Keratinocyte (primary cell): ENCODE measurements at regions not wholly inside any gene's neighbourhood (a gene's known extent, or its start where the extent isn't known, plus 50 kb on each side); places are given as distances from the start of the nearest gene placed in this dataset.

Experiments used
- DNase-seq: peaks from one replicate; pipeline ENCODE4 v3.0.0-alpha.2; 2011; ENCODE audit warnings: low read depth, missing footprints, low spot score
- FAIRE-seq: peaks from 2 replicates; lab custom pipeline; 2011; peaks lifted over from hg19 to GRCh38; lab: Jason Lieb, UNC
- H2AFZ ChIP-seq: 2 replicates; pipeline ENCODE4 v1.6.0; 2012; ENCODE audit warnings: low read length, control low read depth, inconsistent platforms; ENCODE audit not compliant: control insufficient read depth
- H3K27ac ChIP-seq: 2 replicates; pipeline ENCODE4 v1.5.1; 2011; ENCODE audit warnings: low read length; ENCODE audit not compliant: control insufficient read depth, insufficient read depth
- H3K27me3 ChIP-seq: 3 replicates; pipeline ENCODE4 v1.6.0; 2011; ENCODE audit warnings: low read length; ENCODE audit not compliant: control insufficient read depth, insufficient read depth; ENCODE audit errors: extremely low read depth
- H3K36me3 ChIP-seq, 2 experiments: 2 replicates in 1 of 2; 3 replicates in 1 of 2; pipeline ENCODE4 v1.5.1; 2011; ENCODE audit warnings: low read length in 2 of 2, mild to moderate bottlenecking in 1 of 2; ENCODE audit not compliant: control insufficient read depth in 2 of 2, insufficient read depth in 2 of 2; ENCODE audit errors: extremely low read depth in 1 of 2
- H3K4me1 ChIP-seq: 3 replicates; pipeline ENCODE4 v1.5.1; 2011; ENCODE audit warnings: low read length; ENCODE audit not compliant: control insufficient read depth, insufficient read depth; ENCODE audit errors: extremely low read depth
- H3K4me2 ChIP-seq: 3 replicates; pipeline ENCODE4 v1.6.0; 2011; ENCODE audit warnings: low read depth, low read length; ENCODE audit not compliant: control insufficient read depth, insufficient read depth; ENCODE audit errors: extremely low read depth
- H3K4me3 ChIP-seq, 3 experiments: fragments of 200-600 bp in 1 of 3; sonication (generic) in 1 of 3; 2 replicates in 2 of 3; 3 replicates in 1 of 3; pipeline ENCODE4 v1.5.1; 2011 to 2016; ENCODE audit warnings: low read length in 3 of 3, mild to moderate bottlenecking in 3 of 3, control low read depth in 2 of 3, inconsistent platforms in 1 of 3, low read depth in 1 of 3, mixed read lengths in 1 of 3, mixed run types in 1 of 3, moderate library complexity in 1 of 3; ENCODE audit not compliant: control insufficient read depth in 2 of 3, insufficient read depth in 2 of 3; ENCODE audit errors: extremely low read depth in 1 of 3
- H3K79me2 ChIP-seq: 2 replicates; pipeline ENCODE4 v1.6.0; 2012; ENCODE audit warnings: low read length; ENCODE audit not compliant: control insufficient read depth, insufficient read depth
- H3K9ac ChIP-seq: 3 replicates; pipeline ENCODE4 v1.6.0; 2011; ENCODE audit warnings: low read length; ENCODE audit not compliant: control insufficient read depth, insufficient read depth; ENCODE audit errors: extremely low read depth
- H3K9me1 ChIP-seq: 3 replicates; pipeline ENCODE4 v1.6.0; 2011; ENCODE audit warnings: low read length; ENCODE audit not compliant: control insufficient read depth, insufficient read depth; ENCODE audit errors: extremely low read depth
- H3K9me3 ChIP-seq: 2 replicates; pipeline ENCODE4 v1.5.1; 2012; ENCODE audit warnings: low read depth, low read length; ENCODE audit not compliant: control insufficient read depth
- H4K20me1 ChIP-seq: 3 replicates; pipeline ENCODE4 v1.6.0; 2011; ENCODE audit warnings: low read length; ENCODE audit not compliant: control insufficient read depth, insufficient read depth; ENCODE audit errors: extremely low read depth
- CTCF ChIP-seq, 3 experiments: IDR thresholded peaks in 1 of 3; conservative IDR thresholded peaks in 1 of 3; optimal IDR thresholded peaks in 1 of 3; 2 replicates in 2 of 3; 3 replicates in 1 of 3; pipeline versions ENCODE3 to v1.5.1; 2011; ENCODE audit warnings: low read length in 3 of 3, mild to moderate bottlenecking in 3 of 3, moderate library complexity in 2 of 3, control low read depth in 1 of 3, inconsistent platforms in 1 of 3; ENCODE audit not compliant: insufficient read depth in 2 of 3; ENCODE audit errors: extremely low read depth in 1 of 3
- EZH2 ChIP-seq: IDR thresholded peaks from one replicate; pipeline ENCODE4 v1.6.1; 2012; ENCODE audit warnings: inconsistent platforms, mild to moderate bottlenecking, low read length, moderate library complexity
- dilution Hi-C: fragments of 300-500 bp; cut with MboI; formaldehyde crosslinking; loops from one replicate; pipeline ENCODE4 v1.7.0; 2020; ENCODE audit warnings: low sequenced_read_pairs; ENCODE audit not compliant: extremely low pct_ligation_motif_present

GRCh38 chr3:112739252-112739965 lies 98.5 kb upstream of the CCDC80 start:
- Histone ChIP-seq H2AFZ (no peak overlapping the region), H3K36me3 (no peaks in the 10 kb centered on the region), H3K4me2 (no peak overlapping the region), H3K27me3 (no peaks in the 10 kb centered on the region), H3K4me3 (no peak overlapping the region), H3K27ac (no peak overlapping the region), H3K9me1 (no peaks in the 10 kb centered on the region), H3K9me3 (no peaks in the 10 kb centered on the region), H3K79me2 (no peaks in the 10 kb centered on the region), H3K9ac (no peak overlapping the region), H4K20me1 (no peaks in the 10 kb centered on the region), H3K4me1 (peaks cover 6% of the 10 kb centered on the region)
- FAIRE-seq (no peak), DNase-seq (no peak)
- dilution Hi-C loops: no loop called here
- TF ChIP-seq CTCF (optimal IDR thresholded peaks at IDR 0.05 in 1 of 3, IDR thresholded peaks at IDR 0.05 in 1 of 3, conservative IDR thresholded peaks at IDR 0.05 in 1 of 3; ENCODE audit: extremely low read depth in 1 of 3, insufficient read depth in 2 of 3, low read length in 3 of 3): no peak
- no peak for TF ChIP-seq EZH2

GRCh38 chr3:112738366-112738765 lies 97.4 kb upstream of the CCDC80 start:
- no peak for DNase-seq
- Histone ChIP-seq H3K36me3 (no peaks in the 10 kb centered on the region), H3K79me2 (no peaks in the 10 kb centered on the region), H3K9me3 (no peaks in the 10 kb centered on the region), H3K4me1 (peaks cover 15% of the 10 kb centered on the region), H3K4me3 (no peak overlapping the region), H3K27me3 (no peaks in the 10 kb centered on the region), H3K9me1 (no peaks in the 10 kb centered on the region), H2AFZ (no peak overlapping the region), H4K20me1 (no peaks in the 10 kb centered on the region), H3K4me2 (no peak overlapping the region), H3K27ac (no peak overlapping the region), H3K9ac (no peak overlapping the region)
- TF ChIP-seq EZH2: no peak
- no peak for TF ChIP-seq CTCF (optimal IDR thresholded peaks at IDR 0.05 in 1 of 3, IDR thresholded peaks at IDR 0.05 in 1 of 3, conservative IDR thresholded peaks at IDR 0.05 in 1 of 3; ENCODE audit: extremely low read depth in 1 of 3, insufficient read depth in 2 of 3, low read length in 3 of 3)
- dilution Hi-C loops: no loop called here
- no peak for FAIRE-seq
